ENCODE measurements at regions not wholly inside any gene's neighbourhood (a gene's known extent, or its start where the extent isn't known, plus 50 kb on each side); places are given as distances from the start of the nearest gene placed in this dataset.
A peak's percentile ranks its signal among the peaks of the same experiment; 100 is the strongest.

- WGBS, 2 experiments (ENCODE audit: extremely low coverage in 1 of 2, insufficient coverage in 1 of 2, insufficient read length in 1 of 2, insufficient replicate concordance in 2 of 2, low coverage in 1 of 2, low lambda C conversion rate in 2 of 2, missing lambda C conversion rate in 1 of 2): 84% methylated on average over 6 of the region's 6 CpGs; no CpG with 5 or more reads in 1 of the 2 experiments
- POLR2A ChIA-PET (ENCODE audit: partially characterized antibody): no interaction called here
- TF ChIP-seq JUND (IDR thresholded peaks at IDR 0.05; ENCODE audit: low read length) (no peak), SAP30 (IDR thresholded peaks at IDR 0.05; ENCODE audit: insufficient read depth, insufficient replicate concordance, low read length) (no peak), USF2 (IDR thresholded peaks at IDR 0.05; ENCODE audit: low read length) (no peak), EGR1 (IDR thresholded peaks at IDR 0.05; ENCODE audit: borderline replicate concordance, low read depth, low read length) (no peak), CTBP2 (IDR thresholded peaks at IDR 0.05; ENCODE audit: borderline replicate concordance, insufficient read depth, insufficient read length, low read length) (no peak), PHF8 (conservative IDR thresholded peaks at IDR 0.05; ENCODE audit: low read depth, low read length) (no peak), GABPA (IDR thresholded peaks at IDR 0.05; ENCODE audit: borderline replicate concordance, insufficient read depth, low read length) (no peak), TBP (IDR thresholded peaks at IDR 0.05; ENCODE audit: low read depth, low read length) (no peak), ATF2 (IDR thresholded peaks at IDR 0.05; ENCODE audit: low read length) (no peak), HDAC2 (IDR thresholded peaks at IDR 0.05; ENCODE audit: borderline replicate concordance in 1 of 2, low read depth in 2 of 2, low read length in 2 of 2) (no peak), POLR2AphosphoS5 (IDR thresholded peaks at IDR 0.05; ENCODE audit: low read depth, low read length) (no peak)
These were observed 80.6 kb upstream of the SMIM23 start for GRCh38 chr5:171705036-171705435.

More at GRCh38 chr5:171705036-171705435, 80.6 kb upstream of the SMIM23 start:
- CTCF ChIA-PET (ENCODE audit: partially characterized antibody): interaction anchor here (0.9 to 1.0 kb wide), 2 partner anchors 8 to 220 kb away, joined by 3 read pairs; no protein-coding TSS in a partner anchor
- Histone ChIP-seq H2BK15ac (ENCODE audit: low read length) (no peak overlapping the region), H2AFZ (ENCODE audit: low read length) (no peak overlapping the region), H3K23ac (ENCODE audit: insufficient read length) (no peak overlapping the region), H3K9me3 (ENCODE audit: insufficient read depth in 2 of 2, low read depth in 1 of 2, low read length in 1 of 2) (no peaks in the 10 kb centered on the region), H4K5ac (ENCODE audit: insufficient read length, low read depth, low read length) (no peak overlapping the region), H3K56ac (replicated peaks; ENCODE audit: insufficient read length, low read depth, low read length) (no peak overlapping the region), H3K79me2 (ENCODE audit: control insufficient read depth in 1 of 2, insufficient read depth in 2 of 2, low read length in 2 of 2) (no peaks in the 10 kb centered on the region), H3K18ac (ENCODE audit: extremely low read depth, low read length) (no peak overlapping the region), H4K20me1 (replicated peaks in 1 of 2; ENCODE audit: control insufficient read depth in 1 of 2, insufficient read depth in 2 of 2, low read length in 2 of 2) (no peaks in the 10 kb centered on the region), H4K91ac (replicated peaks; ENCODE audit: insufficient read length, low read length) (no peak overlapping the region), H3K4ac (replicated peaks; ENCODE audit: insufficient read length, low read depth, low read length) (no peak overlapping the region), H3K27me3 (replicated peaks in 1 of 4; ENCODE audit: control insufficient read depth in 3 of 4, extremely low read depth in 1 of 4, insufficient read depth in 3 of 4, low read length in 3 of 4) (peaks cover 0 to 4% (median 0%) of the 10 kb centered on the region in 4 experiments; a peak in 2 of 7 replicates), H3K4me2 (ENCODE audit: insufficient read depth in 1 of 2, low read depth in 2 of 2, low read length in 2 of 2) (no peak overlapping the region), H2BK5ac (ENCODE audit: low read depth, low read length) (no peak overlapping the region), H3K4me3 (ENCODE audit: extremely low read depth in 1 of 4, insufficient read depth in 2 of 4, low read depth in 3 of 4, low read length in 4 of 4) (no peak overlapping the region), H2BK12ac (ENCODE audit: low read depth, low read length) (no peak overlapping the region), H2BK20ac (ENCODE audit: low read length) (no peak overlapping the region), H3K36me3 (ENCODE audit: control insufficient read depth in 2 of 4, insufficient read depth in 4 of 4, low read length in 3 of 4) (no peaks in the 10 kb centered on the region), H3K79me1 (ENCODE audit: low read depth, low read length) (no peaks in the 10 kb centered on the region), H4K8ac (ENCODE audit: extremely low read depth, insufficient read depth, low read length) (no peak overlapping the region), H3K9ac (replicated peaks in 1 of 4; ENCODE audit: extremely low read depth in 1 of 4, low read depth in 3 of 4, low read length in 3 of 4) (no peak overlapping the region), H2BK120ac (replicated peaks; ENCODE audit: low read depth, low read length) (no peak overlapping the region), H3K23me2 (ENCODE audit: low read depth, low read length) (no peaks in the 10 kb centered on the region), H3K14ac (ENCODE audit: insufficient read length) (no peak overlapping the region), H3K4me1 (replicated peaks in 1 of 4; ENCODE audit: control insufficient read depth in 3 of 4, insufficient read depth in 4 of 4, low read length in 3 of 4) (no peaks in the 10 kb centered on the region), H3K27ac (ENCODE audit: low read depth, low read length) (no peak overlapping the region), H2AK5ac (ENCODE audit: low read depth, low read length) (no peak overlapping the region)
- FAIRE-seq (no peak), DNase-seq (ENCODE audit: low read depth in 1 of 2, low spot score in 2 of 2) (peak in 1 of 2 experiments; percentile 27)

All from H1 (cell line).